OCI-LY3 (cell line): ENCODE measurements at regions not wholly inside any gene's neighbourhood (a gene's known extent, or its start where the extent isn't known, plus 50 kb on each side); places are given as distances from the start of the nearest gene placed in this dataset.

Source experiments
- CTCF ChIP-seq: fragments of 200-600, 300-600 bp; sonication (generic); IDR thresholded peaks from 2 replicates; pipeline ENCODE4 v1.5.1; 2014; ENCODE audit warnings: antibody characterized with exemption, low read length, low read depth
- EZH2phosphoT487 ChIP-seq: fragments of 200-600 bp; shearing (Covaris generic); IDR thresholded peaks from 2 replicates; pipeline ENCODE4 v1.6.1; 2018; ENCODE audit warnings: antibody characterized with exemption, mixed run types, low read depth

GRCh38 chr11:129637473-129637872 is 178.2 kb upstream of the TMEM45B start:
- no peak for TF ChIP-seq EZH2phosphoT487
- TF ChIP-seq CTCF, result no peak
